ENCODE measurements at regions not wholly inside any gene's neighbourhood (a gene's known extent, or its start where the extent isn't known, plus 50 kb on each side); places are given as distances from the start of the nearest gene placed in this dataset.

DNA sequence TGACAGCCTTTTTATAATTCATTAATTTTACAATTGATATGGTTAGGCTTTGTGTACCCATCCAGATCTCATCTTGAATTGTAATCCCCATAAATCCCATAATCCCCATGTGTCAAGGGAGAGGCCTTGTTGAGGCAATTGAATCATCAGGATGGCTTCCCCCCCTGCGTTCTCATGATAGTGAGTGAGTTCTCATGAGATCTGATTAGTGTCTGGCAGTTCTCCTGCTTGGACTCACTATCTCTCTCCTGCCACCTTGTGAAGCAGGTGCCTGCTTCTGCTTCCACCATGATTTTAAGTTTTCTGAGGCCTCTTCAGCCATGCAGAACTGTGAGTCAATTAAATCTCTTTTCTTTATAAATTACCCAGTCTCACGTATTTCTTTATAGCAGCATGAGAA is 165.7 kb upstream of the GNAI1 start:
- no peak overlapping the region for H3K27ac ChIP-seq
- TF ChIP-seq EZH2 (IDR thresholded peaks at IDR 0.05; ENCODE audit: insufficient read depth, poor library complexity, severe bottlenecking) (no peak), EZH2phosphoT487 (IDR thresholded peaks at IDR 0.05; ENCODE audit: insufficient read depth, low read depth) (no peak)
- no peaks in the 10 kb centered on the region for H3K79me2 ChIP-seq (ENCODE audit: insufficient read depth)
- H3K36me3 ChIP-seq (ENCODE audit: low read depth) = no peaks in the 10 kb centered on the region
- no peaks in the 10 kb centered on the region for H3K27me3 ChIP-seq (replicated peaks; ENCODE audit: insufficient read depth)
- H2AFZ ChIP-seq = no peak overlapping the region
- no peaks in the 10 kb centered on the region for H4K20me1 ChIP-seq (ENCODE audit: insufficient read depth)
- H3K4me3 ChIP-seq = no peak overlapping the region
- H3K4me2 ChIP-seq (ENCODE audit: unreplicated experiment) = no peak overlapping the region
- in situ Hi-C loops (cut with MboI) = no loop called here
- H3K9me2 ChIP-seq (ENCODE audit: insufficient read depth) = no peaks in the 10 kb centered on the region
- H3K9me3 ChIP-seq (ENCODE audit: low read depth) = no peaks in the 10 kb centered on the region
- WGBS, 2 experiments (ENCODE audit: low coverage in 1 of 2, low lambda C conversion rate in 2 of 2, missing lambda C conversion rate in 2 of 2) = 82 to 97% methylated on average over 2 of the region's 2 CpGs
- H3F3A ChIP-seq (ENCODE audit: insufficient read depth) = no peaks in the 10 kb centered on the region
- no peak for DNase-seq
- H3K9ac ChIP-seq = no peak overlapping the region
- H3K4me1 ChIP-seq (ENCODE audit: insufficient read depth) = no peaks in the 10 kb centered on the region

- Histone ChIP-seq H3K27me3 (replicated peaks; ENCODE audit: insufficient read depth) (no peaks in the 10 kb centered on the region), H3F3A (ENCODE audit: insufficient read depth) (no peaks in the 10 kb centered on the region), H3K79me2 (ENCODE audit: insufficient read depth) (no peaks in the 10 kb centered on the region), H4K20me1 (ENCODE audit: insufficient read depth) (no peaks in the 10 kb centered on the region), H3K9me2 (ENCODE audit: insufficient read depth) (no peaks in the 10 kb centered on the region), H3K4me3 (no peak overlapping the region), H3K36me3 (ENCODE audit: low read depth) (no peaks in the 10 kb centered on the region), H3K4me1 (ENCODE audit: insufficient read depth) (no peaks in the 10 kb centered on the region), H3K9me3 (ENCODE audit: low read depth) (no peaks in the 10 kb centered on the region), H2AFZ (no peak overlapping the region), H3K4me2 (ENCODE audit: unreplicated experiment) (no peak overlapping the region), H3K9ac (no peak overlapping the region), H3K27ac (no peak overlapping the region)
- no peak for TF ChIP-seq EZH2 (IDR thresholded peaks at IDR 0.05; ENCODE audit: insufficient read depth, poor library complexity, severe bottlenecking)
- no peak for TF ChIP-seq EZH2phosphoT487 (IDR thresholded peaks at IDR 0.05; ENCODE audit: insufficient read depth, low read depth)
- WGBS, 2 experiments (ENCODE audit: low coverage in 1 of 2, low lambda C conversion rate in 2 of 2, missing lambda C conversion rate in 2 of 2) = 66 to 93% methylated on average over 3 to 4 of the region's 4 CpGs
- in situ Hi-C loops (cut with MboI) = no loop called here
- DNase-seq = no peak
Observed at GRCh38 chr7:79968077-79968648, 166.5 kb upstream of the GNAI1 start.

DNA sequence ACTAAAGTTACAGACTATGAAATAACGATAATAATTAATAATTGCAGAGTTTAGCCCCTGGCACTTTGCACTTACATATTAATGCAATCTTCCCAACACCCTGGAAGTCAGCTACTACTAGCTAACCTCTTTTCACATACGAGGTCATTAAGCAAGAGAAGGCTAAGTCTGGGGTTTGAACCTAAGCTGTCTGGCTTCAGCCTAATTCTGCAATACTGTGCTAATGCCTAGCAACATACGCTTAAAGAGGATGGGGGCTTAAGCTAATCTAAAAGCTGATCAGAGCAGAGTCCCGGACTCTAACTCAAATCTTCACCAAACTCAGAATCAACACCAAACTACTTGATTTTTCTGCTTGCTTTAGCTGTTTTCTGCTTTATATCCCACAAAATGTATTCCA is 168.7 kb upstream of the GNAI1 start:
- Histone ChIP-seq H2AFZ (no peak overlapping the region), H3K4me3 (no peak overlapping the region), H3K79me2 (ENCODE audit: insufficient read depth) (no peaks in the 10 kb centered on the region), H3K4me1 (ENCODE audit: insufficient read depth) (no peaks in the 10 kb centered on the region), H3K27ac (no peak overlapping the region), H3K9me3 (ENCODE audit: low read depth) (no peaks in the 10 kb centered on the region), H3K36me3 (ENCODE audit: low read depth) (no peaks in the 10 kb centered on the region), H3K9ac (no peak overlapping the region), H3K4me2 (ENCODE audit: unreplicated experiment) (no peak overlapping the region), H3F3A (ENCODE audit: insufficient read depth) (no peaks in the 10 kb centered on the region), H3K27me3 (replicated peaks; ENCODE audit: insufficient read depth) (no peaks in the 10 kb centered on the region), H4K20me1 (ENCODE audit: insufficient read depth) (no peaks in the 10 kb centered on the region), H3K9me2 (ENCODE audit: insufficient read depth) (no peaks in the 10 kb centered on the region)
- WGBS, 2 experiments (ENCODE audit: low coverage in 1 of 2, low lambda C conversion rate in 2 of 2, missing lambda C conversion rate in 2 of 2) = 86 to 89% methylated on average over 4 of the region's 4 CpGs
- no peak for DNase-seq
- in situ Hi-C loops (cut with MboI) = no loop called here
- TF ChIP-seq EZH2phosphoT487 (IDR thresholded peaks at IDR 0.05; ENCODE audit: insufficient read depth, low read depth) = no peak
- no peak for TF ChIP-seq EZH2 (IDR thresholded peaks at IDR 0.05; ENCODE audit: insufficient read depth, poor library complexity, severe bottlenecking)

- no peak for TF ChIP-seq EZH2 (IDR thresholded peaks at IDR 0.05; ENCODE audit: insufficient read depth, poor library complexity, severe bottlenecking)
- no peak for TF ChIP-seq EZH2phosphoT487 (IDR thresholded peaks at IDR 0.05; ENCODE audit: insufficient read depth, low read depth)
- H3K4me2 ChIP-seq (ENCODE audit: unreplicated experiment) = no peak overlapping the region
- H2AFZ ChIP-seq = no peak overlapping the region
- no peak overlapping the region for H3K4me3 ChIP-seq
- no peak overlapping the region for H3K27ac ChIP-seq
- H3K9me3 ChIP-seq (ENCODE audit: low read depth) = no peaks in the 10 kb centered on the region
- H3K79me2 ChIP-seq (ENCODE audit: insufficient read depth) = no peaks in the 10 kb centered on the region
- H3F3A ChIP-seq (ENCODE audit: insufficient read depth) = no peaks in the 10 kb centered on the region
- H3K9ac ChIP-seq = no peak overlapping the region
- no peaks in the 10 kb centered on the region for H3K27me3 ChIP-seq (replicated peaks; ENCODE audit: insufficient read depth)
- H3K36me3 ChIP-seq (ENCODE audit: low read depth) = no peaks in the 10 kb centered on the region
- H3K9me2 ChIP-seq (ENCODE audit: insufficient read depth) = no peaks in the 10 kb centered on the region; the same call in 1 of the 2 replicates
- in situ Hi-C loops (cut with MboI) = no loop called here
- no peak for DNase-seq
- H4K20me1 ChIP-seq (ENCODE audit: insufficient read depth) = no peaks in the 10 kb centered on the region
- 66 to 90% methylated on average over 1 of the region's 1 CpG for WGBS, 2 experiments (ENCODE audit: low coverage in 1 of 2, low lambda C conversion rate in 2 of 2, missing lambda C conversion rate in 2 of 2)
- no peaks in the 10 kb centered on the region for H3K4me1 ChIP-seq (ENCODE audit: insufficient read depth)
Observed at GRCh38 chr7:79964463-79964862, 170.2 kb upstream of the GNAI1 start.

- TF ChIP-seq EZH2 (IDR thresholded peaks at IDR 0.05; ENCODE audit: insufficient read depth, poor library complexity, severe bottlenecking) (no peak), EZH2phosphoT487 (IDR thresholded peaks at IDR 0.05; ENCODE audit: insufficient read depth, low read depth) (no peak)
- Histone ChIP-seq H3K4me3 (no peak overlapping the region), H3K27ac (no peak overlapping the region), H3K9me3 (ENCODE audit: low read depth) (no peaks in the 10 kb centered on the region), H3K79me2 (ENCODE audit: insufficient read depth) (no peaks in the 10 kb centered on the region), H3K9ac (no peak overlapping the region), H2AFZ (no peak overlapping the region), H4K20me1 (ENCODE audit: insufficient read depth) (no peaks in the 10 kb centered on the region), H3K4me2 (ENCODE audit: unreplicated experiment) (no peak overlapping the region), H3K4me1 (ENCODE audit: insufficient read depth) (no peaks in the 10 kb centered on the region), H3K27me3 (replicated peaks; ENCODE audit: insufficient read depth) (no peaks in the 10 kb centered on the region), H3K36me3 (ENCODE audit: low read depth) (no peaks in the 10 kb centered on the region), H3F3A (ENCODE audit: insufficient read depth) (no peaks in the 10 kb centered on the region), H3K9me2 (ENCODE audit: insufficient read depth) (no peaks in the 10 kb centered on the region)
- WGBS, 2 experiments (ENCODE audit: low coverage in 1 of 2, low lambda C conversion rate in 2 of 2, missing lambda C conversion rate in 2 of 2) = 89 to 92% methylated on average over 4 of the region's 4 CpGs
- no peak for DNase-seq
- in situ Hi-C loops (cut with MboI) = no loop called here
Observed at GRCh38 chr7:79953130-79953529, 181.5 kb upstream of the GNAI1 start.

Data from GM23248 (cell line).